GM21786 (cell line): ENCODE measurements at regions not wholly inside any gene's neighbourhood (a gene's known extent, or its start where the extent isn't known, plus 50 kb on each side); places are given as distances from the start of the nearest gene placed in this dataset.

Experiments
- ATAC-seq: cut with Tn5 transposase; IDR thresholded peaks from one replicate; pipeline ENCODE4 v1.9.1; 2021; ENCODE audit not compliant: unreplicated experiment

DNA sequence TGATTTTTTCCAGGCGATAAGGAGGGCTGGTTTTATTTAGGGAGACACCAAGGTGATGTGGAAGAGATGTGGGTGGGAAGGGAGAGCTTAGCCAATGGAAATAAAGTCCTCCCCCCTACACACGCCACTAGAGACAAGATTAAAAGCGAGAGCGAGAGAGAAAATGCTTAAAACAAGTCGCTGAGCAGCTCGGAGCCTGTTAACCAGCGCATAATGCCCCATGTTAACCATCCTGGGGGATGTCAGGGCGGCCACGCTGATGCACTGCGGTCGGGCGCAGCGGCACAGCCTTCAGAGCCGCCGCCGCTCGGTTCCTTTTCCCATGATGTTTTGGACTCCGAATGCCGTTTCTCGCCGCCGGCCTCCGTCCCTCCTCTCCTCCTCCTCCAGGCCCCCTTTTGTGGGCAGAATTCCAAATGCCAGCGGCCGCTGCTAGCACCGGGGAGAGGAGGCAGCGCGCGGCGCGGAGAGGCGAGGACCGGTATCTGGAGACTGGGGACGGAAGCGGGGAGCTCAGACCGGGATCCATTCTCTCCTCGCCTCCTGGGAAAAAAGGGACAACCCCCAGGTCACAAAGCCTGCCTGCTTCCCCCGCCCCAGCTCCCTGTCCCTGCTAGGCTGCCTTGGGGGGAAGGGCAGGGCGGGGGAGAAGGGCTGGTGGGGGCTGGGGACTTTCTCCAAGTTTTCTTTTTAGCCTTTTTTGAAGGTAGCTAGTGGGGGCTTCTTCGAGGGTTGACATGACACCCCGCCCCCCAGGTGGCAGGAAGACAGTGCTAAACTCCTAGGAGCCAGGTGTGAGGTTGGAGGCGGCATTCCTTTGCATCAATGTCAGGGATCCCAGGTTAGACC is 98.1 kb upstream of the CCL2 start:
- ATAC-seq = no peak

DNA sequence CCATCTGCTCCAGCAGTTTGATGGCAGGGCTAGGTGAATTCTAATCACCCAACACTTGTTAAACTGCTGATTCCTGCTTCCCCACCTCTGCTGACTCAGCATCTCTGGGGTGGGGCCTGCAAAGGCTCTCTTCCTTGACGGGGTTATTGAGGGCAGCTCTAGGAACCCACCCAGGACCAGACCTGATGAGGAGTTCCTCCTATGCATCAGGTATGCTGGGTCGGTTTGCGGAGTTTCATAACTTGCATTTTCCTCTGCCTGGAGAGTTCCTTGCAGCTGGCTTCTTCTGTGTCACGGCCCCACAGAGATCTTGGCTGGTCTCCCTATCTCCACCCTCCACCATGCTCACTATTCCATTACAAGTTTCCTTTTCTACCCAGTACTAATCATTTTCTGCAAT is 93.4 kb upstream of the CCL2 start:
- ATAC-seq = no peak

DNA sequence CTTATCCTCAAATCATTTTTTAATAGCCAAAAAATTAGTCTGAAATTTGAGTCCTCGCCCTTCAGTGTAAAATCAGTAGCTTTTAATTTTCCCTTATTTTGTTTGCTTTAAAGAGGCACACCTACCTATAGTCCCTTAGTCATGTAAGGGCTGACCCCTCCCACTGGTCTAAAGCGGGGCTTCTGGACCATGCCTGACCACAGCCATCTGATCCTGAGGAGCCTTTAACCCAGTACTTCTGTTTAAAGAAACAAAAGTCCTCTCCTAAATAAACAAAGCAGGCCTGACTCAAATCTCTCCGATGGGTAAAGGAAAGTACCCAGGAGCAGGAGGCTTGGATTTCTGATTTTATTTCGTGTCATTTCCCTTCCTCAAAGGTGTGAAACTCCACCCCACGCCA is 92.0 kb upstream of the CCL2 start:
- ATAC-seq = no peak

DNA sequence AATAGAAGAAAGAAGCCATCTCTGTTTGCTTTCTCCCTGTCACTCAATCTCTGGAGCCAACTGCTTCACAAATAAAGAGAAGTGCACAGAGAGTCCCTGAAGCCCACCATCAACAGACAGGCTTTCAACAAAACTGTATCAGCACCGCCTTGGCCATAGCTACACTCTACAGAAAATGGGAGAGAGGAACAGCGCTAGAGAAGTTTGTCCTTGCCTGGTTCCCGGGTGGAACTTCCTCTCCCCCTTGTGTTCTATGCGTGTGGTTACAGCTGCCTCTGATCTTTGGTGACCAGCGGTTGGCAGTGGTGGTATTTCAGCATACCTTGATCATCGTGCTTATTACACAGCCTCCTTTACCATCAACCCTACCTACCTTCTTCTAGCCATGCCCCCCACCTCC is 91.4 kb upstream of the CCL2 start:
- no peak for ATAC-seq

DNA sequence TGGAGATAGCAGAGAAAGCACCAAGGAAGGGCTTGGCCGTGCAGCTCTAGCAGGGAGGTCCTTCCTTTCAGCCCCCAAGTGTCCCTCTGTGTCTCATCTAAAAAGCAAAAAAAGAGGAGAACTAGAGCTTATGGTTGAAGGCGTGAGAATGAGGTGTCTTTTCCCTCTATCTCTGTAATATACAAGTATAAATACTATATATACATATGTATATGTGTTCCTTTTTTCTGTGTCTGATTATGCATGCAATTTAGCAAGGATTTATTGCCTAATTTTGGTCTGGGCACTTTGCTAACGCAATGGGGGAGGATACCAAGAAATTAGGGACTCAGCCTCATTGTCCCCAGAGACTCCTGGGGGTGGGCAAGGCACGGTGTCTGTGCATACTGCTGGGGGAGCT is 90.2 kb upstream of the CCL2 start:
- ATAC-seq = no peak

DNA sequence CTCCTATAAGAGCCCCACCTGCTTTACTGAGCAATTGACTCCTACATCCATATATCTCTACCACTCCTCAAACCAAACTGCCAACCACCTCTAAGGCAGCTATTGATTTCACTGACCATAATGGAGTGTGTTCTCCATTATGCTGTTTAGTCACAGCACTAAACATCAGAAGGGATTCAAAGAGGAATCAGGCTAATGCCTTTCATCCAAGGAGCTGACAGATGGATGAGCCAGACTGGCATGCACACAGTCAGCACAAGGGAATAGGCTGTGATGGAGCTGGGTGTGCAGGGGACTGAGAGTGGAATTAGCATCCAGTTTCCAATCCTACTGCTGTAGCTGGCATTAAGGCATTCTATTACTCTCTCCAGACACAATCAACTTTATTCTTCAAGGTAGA is 88.7 kb upstream of the CCL2 start:
- no peak for ATAC-seq

DNA sequence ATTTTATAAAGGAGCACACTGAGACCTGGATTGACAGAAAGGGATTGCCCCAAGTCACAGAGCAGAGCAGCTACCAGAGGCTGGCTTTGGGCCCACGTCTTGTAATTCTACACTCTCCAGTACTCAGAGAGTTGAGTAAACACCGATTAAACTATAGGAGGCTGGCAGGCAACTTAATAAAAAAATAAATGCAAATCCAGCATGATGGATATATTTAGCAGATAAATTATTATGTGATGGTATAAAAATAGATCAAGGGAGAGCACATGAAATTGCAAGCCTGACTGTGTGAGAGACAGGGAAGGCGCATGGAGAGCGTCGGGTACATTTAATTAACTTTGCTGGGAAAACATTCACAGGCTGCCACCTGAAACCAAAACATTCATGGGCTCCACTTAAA is 87.7 kb upstream of the CCL2 start:
- ATAC-seq = no peak

DNA sequence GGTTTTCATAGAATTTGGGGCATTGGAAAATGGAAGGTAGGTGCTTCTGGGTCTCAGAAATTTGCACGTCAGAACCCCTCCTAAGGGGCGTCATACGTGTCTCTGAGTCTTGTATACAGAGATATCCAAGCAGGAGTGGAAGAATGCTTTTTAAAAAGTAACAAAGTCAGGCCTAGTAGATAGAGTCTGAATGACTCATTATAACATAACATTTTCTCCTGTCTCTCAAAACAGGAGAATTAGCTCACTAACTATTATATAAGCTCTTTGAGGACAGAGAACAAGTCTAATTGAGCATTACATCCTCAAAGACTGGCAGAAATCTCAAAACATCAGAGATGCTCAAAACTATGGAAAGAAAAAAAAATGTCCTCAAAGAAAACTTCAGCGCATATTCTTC is 86.1 kb upstream of the CCL2 start:
- no peak for ATAC-seq

DNA sequence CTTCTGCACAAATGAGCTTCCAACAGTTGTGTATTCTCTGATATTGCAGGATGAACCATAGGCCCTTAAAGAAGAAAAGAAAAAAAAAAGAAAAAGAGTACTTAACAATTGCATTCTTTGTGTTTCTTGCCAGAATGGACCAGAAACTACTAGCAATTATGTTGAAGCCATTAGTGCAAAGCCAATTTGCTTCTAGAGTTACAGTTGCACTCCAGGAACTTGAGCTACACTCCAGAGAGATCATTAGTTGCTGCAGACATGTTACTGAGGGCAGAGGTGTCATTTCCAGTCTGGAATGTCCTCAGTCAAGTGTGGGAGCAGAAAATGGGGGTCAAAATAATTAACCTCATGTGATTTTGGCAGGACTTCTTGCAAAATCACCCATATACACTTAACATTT is 85.6 kb upstream of the CCL2 start:
- no peak for ATAC-seq

DNA sequence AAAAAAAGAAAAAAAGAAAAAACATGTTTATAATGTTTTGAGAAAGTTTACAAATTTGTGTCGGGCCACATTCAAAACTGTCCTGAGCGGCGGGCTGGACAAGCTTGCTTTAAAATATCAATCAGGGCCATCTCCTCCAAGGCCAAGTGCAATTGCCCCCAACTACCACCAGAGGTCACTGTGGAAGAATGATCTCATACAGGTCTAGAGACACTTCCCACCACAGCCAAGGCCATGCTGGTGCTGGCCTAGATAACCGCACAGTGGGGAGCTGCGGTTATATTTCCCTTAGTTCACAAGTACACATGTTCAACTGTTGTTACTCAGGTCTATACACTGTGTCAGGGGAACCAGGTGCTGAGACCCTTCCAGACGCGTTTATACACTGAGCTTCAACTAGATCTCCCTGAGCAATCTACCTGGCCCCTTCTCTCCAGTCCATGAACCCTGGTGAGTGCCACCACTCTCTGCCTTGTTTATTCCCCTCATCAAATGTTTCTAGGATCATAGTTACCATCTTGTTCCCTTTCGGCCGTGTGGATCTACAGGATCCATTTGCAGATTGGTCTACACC is 83.8 kb upstream of the CCL2 start:
- ATAC-seq = no peak

DNA sequence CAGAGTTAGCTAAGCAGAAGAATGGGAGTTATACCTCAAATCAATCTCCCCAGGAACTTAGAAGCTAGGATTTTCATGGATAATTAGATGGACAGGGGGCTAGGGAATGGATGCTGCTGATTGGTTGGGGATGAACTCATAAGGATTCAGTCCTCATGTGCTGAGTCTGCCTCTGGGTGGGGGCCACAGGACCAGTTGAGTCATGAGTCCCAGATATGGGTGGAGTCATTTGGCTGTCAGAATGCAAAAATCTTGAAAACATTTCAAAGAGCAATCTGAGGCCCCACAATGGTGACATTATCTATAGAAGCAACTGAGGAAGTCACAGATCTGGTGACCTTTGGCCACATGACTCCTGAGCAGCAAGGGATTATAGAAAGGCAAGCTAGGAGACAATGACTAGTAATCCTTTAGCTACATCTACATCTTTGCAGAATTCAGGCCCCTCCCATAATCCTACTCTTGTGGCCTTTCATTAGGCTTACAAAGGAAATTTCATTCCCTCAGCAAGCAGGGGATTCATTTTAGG is 82.6 kb upstream of the CCL2 start:
- no peak for ATAC-seq

DNA sequence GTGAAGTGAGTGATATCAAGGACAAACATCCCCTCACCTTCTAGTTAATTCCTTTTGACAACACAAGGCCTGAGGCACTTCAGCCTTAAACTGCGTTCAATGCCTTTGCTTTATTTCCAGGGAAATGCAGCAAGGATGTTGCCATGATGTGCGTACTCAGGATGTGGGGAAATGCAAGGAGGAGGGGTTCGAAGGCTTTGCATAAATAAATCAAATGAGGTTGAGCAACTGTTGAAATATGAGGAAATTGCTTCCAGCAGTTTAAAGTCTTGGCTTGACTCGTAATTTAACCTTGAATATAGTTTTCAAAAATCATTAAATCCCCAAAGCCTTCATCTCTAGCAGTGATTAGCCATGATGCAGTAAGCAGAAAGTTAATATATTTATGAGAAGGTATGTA is 81.8 kb upstream of the CCL2 start:
- ATAC-seq = no peak

DNA sequence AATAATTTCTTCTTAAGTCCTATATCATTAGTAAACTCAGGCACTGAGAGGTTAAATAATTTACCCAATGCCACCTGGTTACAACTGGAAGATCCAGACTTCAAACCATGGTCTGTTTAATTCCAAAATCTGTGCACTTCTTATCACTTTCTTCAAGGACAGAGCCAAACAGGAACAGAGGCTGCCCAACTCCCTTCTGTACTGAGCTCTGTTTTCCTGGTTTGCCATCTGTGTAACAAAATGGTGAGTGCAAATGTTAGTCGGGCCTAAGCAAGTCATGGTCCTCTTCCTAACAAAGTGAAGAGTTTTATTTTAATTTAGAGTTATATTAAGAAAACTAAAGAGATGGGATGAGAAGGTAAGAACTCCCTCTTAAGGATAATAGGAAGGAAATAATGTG is 80.6 kb upstream of the CCL2 start:
- ATAC-seq = no peak

DNA sequence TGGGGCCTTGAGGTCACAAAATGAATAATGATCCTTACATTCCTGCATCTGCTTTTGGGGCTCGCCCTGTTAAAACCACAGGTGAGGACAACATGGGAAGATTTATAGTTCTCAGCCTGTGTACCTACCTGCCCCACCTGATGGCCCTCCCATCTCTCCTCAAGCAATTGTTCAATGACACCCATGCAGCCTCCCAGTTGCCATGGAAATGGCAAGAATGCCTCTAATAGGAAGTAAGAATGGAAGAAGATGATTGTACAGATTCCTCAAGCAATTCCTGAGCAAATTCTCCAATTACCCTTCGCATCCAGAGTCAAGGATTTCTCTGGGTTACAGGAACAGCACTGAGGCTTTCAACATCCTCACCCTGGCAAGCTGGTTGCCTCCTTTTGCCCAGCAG is 78.6 kb upstream of the CCL2 start:
- ATAC-seq = no peak

DNA sequence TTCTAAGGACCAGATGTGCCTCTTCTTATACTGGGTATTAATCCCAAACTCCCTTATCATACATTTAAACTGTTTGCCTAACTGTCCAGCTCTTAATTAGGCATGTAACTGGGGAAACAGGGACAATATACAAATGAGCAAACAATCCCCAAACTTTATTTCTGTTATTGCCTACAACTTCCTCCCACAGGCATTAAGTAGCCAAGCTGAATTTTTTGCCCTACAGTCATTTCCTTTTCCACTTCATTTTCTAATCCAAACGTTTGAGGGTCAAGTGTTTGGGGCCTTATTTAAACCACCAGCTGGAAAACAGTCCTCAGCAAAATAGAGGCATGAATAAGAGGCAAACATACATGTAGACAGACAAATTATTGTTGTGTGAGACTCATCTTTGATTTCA is 77.4 kb upstream of the CCL2 start:
- no peak for ATAC-seq

DNA sequence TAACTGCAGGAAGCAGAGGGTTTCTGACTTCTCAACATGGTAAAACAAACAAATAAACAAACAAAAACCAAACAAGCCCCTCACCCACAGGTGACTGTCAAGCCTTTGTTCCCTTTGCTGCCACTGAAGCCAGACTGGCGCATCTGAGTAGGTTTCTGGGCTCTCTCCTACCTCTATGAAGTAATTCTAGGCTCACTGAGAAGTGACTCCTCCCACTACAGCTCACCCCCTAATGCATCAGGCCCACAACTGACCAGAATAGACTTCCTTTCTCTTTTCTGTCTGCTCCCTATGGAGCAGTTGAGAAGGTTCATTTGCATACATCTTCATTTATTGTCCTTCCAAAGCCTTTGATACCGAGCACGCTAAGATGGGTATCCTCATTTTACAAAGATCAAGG is 77.0 kb upstream of the CCL2 start:
- no peak for ATAC-seq

DNA sequence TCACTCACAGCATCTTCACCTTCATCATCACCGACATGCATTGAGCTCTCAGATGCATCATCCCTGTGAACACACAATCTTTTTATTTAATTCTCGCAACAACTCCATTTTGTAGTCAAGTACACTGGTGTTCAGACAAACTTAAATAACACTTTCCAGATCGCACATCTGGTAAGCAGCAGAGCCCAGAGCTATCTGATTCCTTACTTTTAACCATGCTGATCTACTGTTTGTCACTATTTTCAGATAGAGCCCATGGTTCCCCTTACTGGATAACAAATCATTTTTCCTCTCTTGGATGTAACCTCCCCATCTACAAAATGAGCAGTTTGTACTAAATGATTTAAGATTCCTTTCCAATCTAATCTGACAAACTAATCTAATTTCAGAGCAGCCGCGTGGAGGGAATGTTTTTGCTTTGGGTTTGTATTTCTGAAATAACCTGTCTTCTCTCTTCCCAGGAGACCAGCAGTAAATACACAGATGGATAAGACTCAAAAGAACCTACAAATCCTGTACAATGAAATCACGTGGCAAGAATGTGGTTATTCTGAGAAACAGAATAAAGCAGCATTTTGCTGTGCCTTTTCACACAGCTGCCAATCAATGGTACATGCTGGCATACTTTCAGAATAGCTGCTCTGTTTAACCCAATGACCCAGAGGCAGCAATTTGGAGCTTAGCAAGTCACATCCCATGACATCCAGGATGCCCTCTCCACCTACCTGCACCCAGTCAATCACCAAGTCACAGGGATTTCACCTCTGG is 72.9 kb upstream of the CCL2 start:
- no peak for ATAC-seq

DNA sequence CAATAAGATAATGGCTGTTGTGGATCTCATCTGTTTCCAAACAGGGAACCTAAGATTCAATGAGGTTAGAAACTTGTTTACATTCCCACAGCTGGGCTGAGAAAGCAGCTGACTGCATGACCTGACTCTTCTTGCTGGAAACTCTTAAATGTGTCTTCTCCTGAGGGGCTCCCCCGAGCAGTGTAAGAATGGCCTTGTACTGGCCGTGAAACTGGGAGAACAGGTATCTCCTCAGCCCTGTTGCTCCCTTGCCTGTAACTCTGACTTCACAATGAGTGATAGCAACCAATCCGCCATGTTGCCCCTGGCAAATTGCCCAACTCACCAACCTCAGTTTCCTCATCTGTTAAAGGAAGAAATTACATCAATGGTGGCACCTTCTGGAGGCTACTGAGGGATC is 59.1 kb upstream of the CCL2 start:
- no peak for ATAC-seq

DNA sequence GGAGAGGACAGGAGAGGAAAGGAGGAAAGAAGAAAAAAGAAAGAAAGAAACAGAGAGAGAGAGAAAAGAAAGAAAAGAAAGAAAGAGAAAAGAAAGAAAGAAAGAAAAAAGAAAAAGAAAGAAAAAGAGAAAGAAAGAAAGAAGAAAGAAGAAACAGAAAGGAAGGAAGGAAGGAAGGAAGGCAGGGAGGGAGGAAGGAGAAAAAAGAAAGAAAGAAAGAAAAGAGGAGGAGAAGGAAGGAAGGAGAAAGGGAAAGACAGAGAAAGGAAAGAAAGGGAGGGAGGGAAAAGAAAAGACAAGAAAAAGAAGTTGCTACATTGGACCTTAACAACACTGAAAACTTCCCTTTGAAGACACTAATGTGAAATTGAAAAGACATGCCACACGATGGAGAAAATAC is 56.6 kb upstream of the CCL2 start:
- no peak for ATAC-seq

DNA sequence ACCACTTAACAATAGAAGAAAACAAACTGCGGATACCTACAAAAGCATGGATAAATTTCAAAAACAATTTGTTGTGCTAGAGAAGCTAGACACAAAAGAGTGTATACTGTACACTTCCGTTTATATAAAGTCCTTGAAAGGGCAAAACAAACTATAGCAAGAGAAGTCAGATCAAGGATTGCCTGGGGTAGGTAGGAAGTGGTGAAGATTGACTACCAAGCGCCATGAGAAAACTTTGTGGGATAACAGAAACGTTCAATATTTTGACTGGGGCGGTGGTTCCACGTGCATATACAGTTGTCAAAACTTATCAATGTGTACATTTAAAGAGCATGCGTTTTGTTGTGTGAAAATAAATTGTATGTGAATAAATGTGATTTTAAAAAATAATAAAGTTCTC is 55.6 kb upstream of the CCL2 start:
- ATAC-seq = no peak

DNA sequence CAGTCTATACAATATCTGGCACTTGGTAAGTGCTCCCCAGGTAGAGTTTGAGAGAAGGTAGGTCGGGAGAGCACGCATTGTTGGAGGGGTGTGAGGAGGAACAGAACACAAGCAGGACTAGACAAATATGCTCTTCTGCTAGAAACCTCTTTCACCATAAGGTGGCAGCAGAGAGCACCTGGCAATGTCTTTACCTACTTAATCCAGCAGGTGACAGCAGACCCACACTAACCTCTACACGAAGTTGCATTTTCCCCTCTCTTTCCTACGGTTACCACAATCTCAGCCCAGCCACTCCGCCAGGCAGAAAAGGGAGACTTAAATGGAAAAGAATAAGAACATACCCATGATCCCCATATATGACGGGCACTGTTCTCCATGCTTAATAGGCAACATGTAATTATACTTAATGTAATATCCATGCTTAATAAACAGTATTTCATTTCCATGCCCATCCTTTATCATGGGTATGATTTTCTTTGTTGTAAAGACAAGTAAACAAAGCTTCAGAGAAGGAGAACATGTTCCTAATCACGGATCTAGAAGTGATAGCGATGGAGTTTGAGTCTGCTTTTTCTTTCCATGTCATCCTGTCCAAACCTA is 55.1 kb upstream of the CCL2 start:
- peak; percentile 52 for ATAC-seq

DNA sequence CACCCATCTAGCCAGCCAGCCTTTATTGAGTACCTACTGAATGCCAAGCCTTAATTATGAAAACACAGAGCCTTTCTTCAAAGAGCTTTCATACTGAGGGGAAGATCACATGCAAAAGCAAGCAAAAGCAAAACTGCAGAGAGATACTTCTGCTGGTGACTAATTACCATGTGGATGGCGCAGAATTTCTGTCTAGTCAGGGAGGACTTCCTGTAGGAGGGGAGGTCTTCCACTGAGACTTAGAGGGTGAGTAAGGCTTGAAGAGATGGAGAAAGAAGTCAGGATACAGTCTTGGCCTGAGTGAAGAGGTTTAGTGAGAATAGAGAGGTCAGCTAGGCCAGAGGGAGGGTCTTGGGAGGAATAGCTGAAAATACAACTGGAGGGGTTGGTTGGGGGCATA is 53.9 kb upstream of the CCL2 start:
- ATAC-seq = no peak
